ENCODE measurements at regions not wholly inside any gene's neighbourhood (a gene's known extent, or its start where the extent isn't known, plus 50 kb on each side); places are given as distances from the start of the nearest gene placed in this dataset.

GRCh38 chr7:118583641-118584040 lies 359.1 kb downstream of the ANKRD7 start:
- H3K9me3 ChIP-seq (ENCODE audit: control insufficient read depth, insufficient read depth, low read length), result no peaks in the 10 kb centered on the region; the same call in 1 of the 2 replicates
- H3K27ac ChIP-seq (ENCODE audit: low read depth, low read length), result no peak overlapping the region
- no peak overlapping the region for H3K4me3 ChIP-seq (ENCODE audit: low read depth, low read length)
- ChIA-PET POLR2A (no interaction called here), CTCF (no interaction called here)
- TF ChIP-seq CTCF (IDR thresholded peaks at IDR 0.05; ENCODE audit: low read depth, low read length), result no peak
- H3K27me3 ChIP-seq (ENCODE audit: control insufficient read depth, insufficient read depth, low read length), result no peaks in the 10 kb centered on the region
- no peak for DNase-seq (ENCODE audit: low read depth, low spot score)

- no peak for TF ChIP-seq CTCF (IDR thresholded peaks at IDR 0.05; ENCODE audit: low read depth, low read length)
- Histone ChIP-seq H3K27me3 (ENCODE audit: control insufficient read depth, insufficient read depth, low read length) (no peaks in the 10 kb centered on the region), H3K9me3 (ENCODE audit: control insufficient read depth, insufficient read depth, low read length) (no peaks in the 10 kb centered on the region; the same call in 1 of the 2 replicates), H3K27ac (ENCODE audit: low read depth, low read length) (no peak overlapping the region), H3K4me3 (ENCODE audit: low read depth, low read length) (no peak overlapping the region)
- POLR2A ChIA-PET, result no interaction called here
- CTCF ChIA-PET, result no interaction called here
- DNase-seq (ENCODE audit: low read depth, low spot score), result no peak
These were observed 361.7 kb downstream of the ANKRD7 start for GRCh38 chr7:118586248-118586647.

- Histone ChIP-seq H3K27me3 (ENCODE audit: control insufficient read depth, insufficient read depth, low read length) (no peaks in the 10 kb centered on the region), H3K27ac (ENCODE audit: low read depth, low read length) (no peak overlapping the region), H3K4me3 (ENCODE audit: low read depth, low read length) (no peak overlapping the region), H3K9me3 (ENCODE audit: control insufficient read depth, insufficient read depth, low read length) (no peaks in the 10 kb centered on the region; the same call in 1 of the 2 replicates)
- POLR2A ChIA-PET, result no interaction called here
- CTCF ChIA-PET, result no interaction called here
- DNase-seq (ENCODE audit: low read depth, low spot score), result no peak
- peak; percentile 38 for TF ChIP-seq CTCF (IDR thresholded peaks at IDR 0.05; ENCODE audit: low read depth, low read length)
These were observed 365.6 kb downstream of the ANKRD7 start for GRCh38 chr7:118590107-118590506.

- no peak for TF ChIP-seq CTCF (IDR thresholded peaks at IDR 0.05; ENCODE audit: low read depth, low read length)
- POLR2A ChIA-PET, result no interaction called here
- Histone ChIP-seq H3K27ac (ENCODE audit: low read depth, low read length) (no peak overlapping the region), H3K27me3 (ENCODE audit: control insufficient read depth, insufficient read depth, low read length) (no peaks in the 10 kb centered on the region), H3K9me3 (ENCODE audit: control insufficient read depth, insufficient read depth, low read length) (no peaks in the 10 kb centered on the region), H3K4me3 (ENCODE audit: low read depth, low read length) (no peak overlapping the region)
- CTCF ChIA-PET, result no interaction called here
- DNase-seq (ENCODE audit: low read depth, low spot score), result no peak
These were observed 377.6 kb downstream of the ANKRD7 start for GRCh38 chr7:118602090-118602489.

GRCh38 chr7:118606602-118607001 lies 382.1 kb downstream of the ANKRD7 start:
- TF ChIP-seq CTCF (IDR thresholded peaks at IDR 0.05; ENCODE audit: low read depth, low read length), result no peak
- H3K27ac ChIP-seq (ENCODE audit: low read depth, low read length), result no peak overlapping the region
- no peaks in the 10 kb centered on the region for H3K27me3 ChIP-seq (ENCODE audit: control insufficient read depth, insufficient read depth, low read length)
- H3K9me3 ChIP-seq (ENCODE audit: control insufficient read depth, insufficient read depth, low read length), result peaks cover 6% of the 10 kb centered on the region
- DNase-seq (ENCODE audit: low read depth, low spot score), result no peak
- POLR2A ChIA-PET, result no interaction called here
- CTCF ChIA-PET, result no interaction called here
- H3K4me3 ChIP-seq (ENCODE audit: low read depth, low read length), result no peak overlapping the region

Data from AG04450 (cell line).